ENCODE measurements at regions not wholly inside any gene's neighbourhood (a gene's known extent, or its start where the extent isn't known, plus 50 kb on each side); places are given as distances from the start of the nearest gene placed in this dataset.

GRCh38 chr14:87391066-87391465 is 601.9 kb downstream of the GALC start:
- no peak for TF ChIP-seq CTCF (IDR thresholded peaks at IDR 0.05)
- TF ChIP-seq POLR2A (IDR thresholded peaks at IDR 0.05), result no peak

All from right lobe of liver (tissue), 4 donors.